Adipocyte (in vitro differentiated cells): ENCODE measurements at regions not wholly inside any gene's neighbourhood (a gene's known extent, or its start where the extent isn't known, plus 50 kb on each side); places are given as distances from the start of the nearest gene placed in this dataset.

Source experiments
- DNase-seq: peaks from one replicate; pipeline ENCODE4 v3.0.0-alpha.2; 2015; ENCODE audit warnings: low read depth
- H3K27me3 ChIP-seq: replicated peaks from 2 replicates; pipeline ENCODE4 v1.7.0; 2013; ENCODE audit warnings: mild to moderate bottlenecking, low read length, moderate library complexity; ENCODE audit not compliant: control insufficient read depth, insufficient read depth
- H3K36me3 ChIP-seq: 2 replicates; pipeline ENCODE4 v1.7.0; 2013; ENCODE audit warnings: low read length, mild to moderate bottlenecking, moderate library complexity; ENCODE audit not compliant: control insufficient read depth, insufficient read depth, severe bottlenecking
- H3K4me1 ChIP-seq: 2 replicates; pipeline ENCODE4 v1.7.0; 2013; ENCODE audit warnings: mild to moderate bottlenecking, low read length, moderate library complexity; ENCODE audit not compliant: control insufficient read depth, insufficient read depth
- H3K4me3 ChIP-seq: 2 replicates; pipeline ENCODE4 v1.7.0; 2013; ENCODE audit warnings: mild to moderate bottlenecking, low read length, moderate library complexity
- H3K9ac ChIP-seq: 2 replicates; pipeline ENCODE4 v1.7.0; 2013; ENCODE audit warnings: mild to moderate bottlenecking, low read length, moderate library complexity
- H3K9me3 ChIP-seq: 2 replicates; pipeline ENCODE4 v1.7.0; 2013; ENCODE audit warnings: mild to moderate bottlenecking, low read length, moderate library complexity; ENCODE audit not compliant: control insufficient read depth

DNA sequence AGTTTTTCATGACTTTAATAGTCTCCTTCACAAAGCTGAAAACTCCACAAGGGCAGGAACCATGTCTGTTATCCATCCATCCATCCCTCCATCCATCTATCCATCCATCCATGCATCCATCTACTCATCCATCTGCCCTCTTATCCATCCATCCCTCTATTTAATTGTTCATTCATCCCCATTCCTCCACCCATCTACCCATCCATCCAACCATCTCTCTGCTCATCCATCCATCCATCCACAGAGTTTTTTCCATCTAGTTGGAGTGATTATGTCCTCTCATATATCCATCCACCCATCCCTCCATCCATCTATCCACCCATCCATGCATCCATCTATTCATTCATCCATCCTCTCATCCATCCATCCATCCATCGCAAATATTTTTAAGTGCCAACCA lies 237.9 kb downstream of the EMX2 start:
- Histone ChIP-seq H3K36me3 (no peaks in the 10 kb centered on the region), H3K9ac (no peak overlapping the region), H3K9me3 (no peaks in the 10 kb centered on the region), H3K4me1 (peaks cover 5% of the 10 kb centered on the region), H3K27me3 (peaks cover 19% of the 10 kb centered on the region), H3K4me3 (no peak overlapping the region)
- DNase-seq, result no peak

DNA sequence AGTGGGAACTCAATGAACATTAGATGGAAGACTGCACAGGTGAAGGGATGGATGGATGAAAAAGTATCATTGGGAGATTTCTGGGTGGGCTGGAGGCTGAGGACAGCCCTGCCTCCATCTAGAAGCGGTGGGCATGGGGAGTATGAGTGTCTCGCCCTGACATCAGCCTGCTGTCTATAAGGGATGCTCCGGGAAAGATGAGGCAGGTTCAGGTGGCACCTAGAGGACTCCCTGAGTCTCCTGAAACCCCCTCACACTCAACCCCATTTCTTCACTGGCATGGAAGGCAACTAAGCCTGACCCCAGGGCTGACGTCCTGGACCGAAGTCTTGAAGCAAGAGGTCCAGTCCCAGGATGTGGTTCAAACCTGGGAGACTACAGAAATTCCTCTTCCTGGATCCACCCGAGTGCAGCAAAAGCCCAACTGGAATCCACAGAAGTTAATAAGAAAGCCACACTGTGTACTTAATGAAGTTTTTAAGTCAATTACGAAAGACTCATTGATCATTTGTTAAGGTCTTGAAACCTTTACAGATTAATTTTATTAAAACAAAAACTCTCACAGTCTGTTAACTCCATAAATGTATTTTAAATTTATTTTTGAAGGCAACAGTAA lies 238.8 kb downstream of the EMX2 start:
- Histone ChIP-seq H3K4me1 (peaks cover 5% of the 10 kb centered on the region), H3K9me3 (no peaks in the 10 kb centered on the region), H3K36me3 (no peaks in the 10 kb centered on the region), H3K9ac (no peak overlapping the region), H3K4me3 (no peak overlapping the region), H3K27me3 (peaks cover 19% of the 10 kb centered on the region)
- DNase-seq, result no peak

DNA sequence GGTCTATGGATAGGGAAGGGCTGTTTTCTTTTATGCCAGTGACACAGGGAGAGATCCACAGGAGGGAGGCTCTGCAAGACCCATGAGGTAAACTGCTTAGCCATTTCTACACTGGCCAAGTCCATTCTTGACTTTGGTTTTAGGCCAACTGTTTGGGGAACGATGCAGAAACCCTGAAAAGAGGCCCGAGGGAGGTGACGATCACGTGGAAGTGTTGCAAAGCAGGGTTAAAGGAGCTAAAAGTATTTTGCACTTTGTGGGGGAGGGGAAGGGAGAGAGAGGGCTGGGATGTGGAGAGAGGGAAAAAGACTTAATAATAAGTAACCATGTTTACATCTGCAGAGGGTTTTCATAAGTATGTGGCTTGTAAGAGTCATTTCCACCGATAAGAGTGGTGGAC lies 239.7 kb downstream of the EMX2 start:
- DNase-seq, result no peak
- no peaks in the 10 kb centered on the region for H3K9me3 ChIP-seq

DNA sequence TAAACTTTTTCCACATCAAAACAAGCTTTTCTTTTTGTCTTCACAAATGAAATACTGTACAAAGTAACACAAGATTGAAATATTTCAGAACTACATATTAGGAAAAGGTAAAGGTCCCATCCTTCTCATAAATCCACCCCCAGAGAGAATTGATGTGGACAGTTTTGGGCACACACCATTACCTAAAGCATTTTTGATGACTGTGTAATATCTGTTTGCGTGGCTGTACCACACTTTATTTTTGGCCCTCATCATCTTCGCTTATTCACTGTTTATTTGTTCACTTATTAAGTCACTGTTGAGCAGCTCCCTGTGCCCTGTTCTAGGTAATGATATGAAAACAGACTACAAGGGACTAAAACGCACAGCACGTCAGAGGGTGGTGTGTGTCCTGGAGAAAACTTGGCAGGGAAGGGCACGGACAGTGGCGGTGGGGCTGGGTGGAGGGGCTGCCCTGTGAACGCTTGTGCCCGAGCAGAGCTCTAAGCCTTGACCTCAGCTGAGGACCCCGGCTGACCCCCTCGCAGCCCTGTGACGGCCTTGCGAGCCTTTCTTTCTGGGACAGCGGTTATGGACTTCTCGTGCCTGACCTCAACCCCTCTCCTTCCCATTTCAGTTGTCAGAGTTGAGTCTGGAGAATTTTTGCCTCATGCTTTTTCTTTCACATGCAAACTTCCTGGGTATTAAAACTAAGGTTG lies 241.3 kb downstream of the EMX2 start:
- Histone ChIP-seq H3K27me3 (peaks cover 11% of the 10 kb centered on the region), H3K4me3 (no peak overlapping the region), H3K9ac (no peak overlapping the region), H3K9me3 (no peaks in the 10 kb centered on the region), H3K36me3 (no peaks in the 10 kb centered on the region), H3K4me1 (peaks cover 5% of the 10 kb centered on the region)
- DNase-seq, result no peak

More for the DNA sequence above, 239.7 kb downstream of the EMX2 start:
- Histone ChIP-seq H3K4me1 (peaks cover 5% of the 10 kb centered on the region), H3K4me3 (no peak overlapping the region), H3K9ac (no peak overlapping the region), H3K36me3 (no peaks in the 10 kb centered on the region), H3K27me3 (peaks cover 15% of the 10 kb centered on the region)

DNA sequence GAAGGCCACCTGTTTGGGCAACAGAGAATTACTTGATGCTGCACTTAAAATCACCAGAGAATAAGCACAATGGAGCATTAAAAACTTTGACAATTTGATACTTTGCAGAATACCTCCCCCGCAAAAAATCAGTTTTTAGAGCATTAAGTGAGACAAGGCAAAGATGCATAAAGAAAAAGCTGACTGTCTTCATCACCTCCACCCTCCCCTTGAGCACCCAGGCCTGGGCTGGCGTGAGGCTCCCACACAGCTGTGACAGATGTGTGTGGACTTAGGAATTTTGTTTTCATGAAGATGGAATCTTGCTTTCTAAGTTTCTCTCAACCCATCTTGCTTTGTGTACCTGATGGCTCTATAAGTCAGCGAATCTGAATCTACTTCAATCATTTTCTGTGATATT lies 242.2 kb downstream of the EMX2 start:
- DNase-seq, result no peak
- H3K4me1 ChIP-seq, result peaks cover 5% of the 10 kb centered on the region
- H3K9ac ChIP-seq, result no peak overlapping the region
- H3K9me3 ChIP-seq, result no peaks in the 10 kb centered on the region
- H3K27me3 ChIP-seq, result peaks cover 16% of the 10 kb centered on the region
- no peak overlapping the region for H3K4me3 ChIP-seq
- no peaks in the 10 kb centered on the region for H3K36me3 ChIP-seq

DNA sequence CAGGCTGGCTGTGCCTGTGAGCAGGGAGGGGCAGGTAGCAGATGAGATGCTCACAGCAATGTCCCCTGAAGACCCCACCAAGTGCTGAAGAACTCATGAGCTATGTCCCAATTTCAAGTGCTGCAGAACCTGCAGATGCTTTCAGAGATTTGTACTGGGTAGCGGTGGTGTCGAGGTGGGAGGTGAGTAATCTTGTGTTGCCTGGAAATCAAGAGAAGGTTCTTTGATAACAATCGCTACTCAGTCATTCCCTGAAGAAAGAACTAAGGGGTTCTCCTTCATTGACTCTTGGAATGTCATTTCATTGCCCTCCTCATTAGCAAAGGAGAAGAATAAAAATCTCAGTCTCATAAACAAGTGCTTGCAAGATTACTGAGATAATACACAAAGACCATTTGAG lies 246.4 kb downstream of the EMX2 start:
- no peaks in the 10 kb centered on the region for H3K9me3 ChIP-seq
- no peak for DNase-seq
- no peak overlapping the region for H3K4me3 ChIP-seq
- no peaks in the 10 kb centered on the region for H3K4me1 ChIP-seq
- no peak overlapping the region for H3K9ac ChIP-seq
- no peaks in the 10 kb centered on the region for H3K36me3 ChIP-seq
- peaks cover 48% of the 10 kb centered on the region for H3K27me3 ChIP-seq

DNA sequence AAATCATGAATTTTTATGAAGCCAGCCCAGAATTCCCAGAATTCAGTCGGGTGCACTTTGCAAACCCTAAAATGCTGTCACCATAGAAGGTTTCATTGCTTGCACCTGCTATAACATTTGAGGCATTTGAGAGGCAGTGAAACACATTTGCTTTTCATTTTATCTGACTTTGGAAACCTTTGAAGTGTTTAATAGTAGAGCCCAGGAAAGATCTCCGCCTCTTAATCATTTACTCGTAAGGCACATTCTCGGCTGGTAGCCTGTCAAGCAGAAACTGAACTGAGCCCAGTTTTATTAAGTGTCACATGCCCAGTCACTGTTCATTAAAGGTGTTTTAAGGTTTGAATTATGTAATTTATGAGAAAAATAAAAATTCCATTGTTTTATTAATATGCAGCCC lies 247.6 kb downstream of the EMX2 start:
- DNase-seq, result no peak
- no peak overlapping the region for H3K4me3 ChIP-seq
- H3K4me1 ChIP-seq, result no peaks in the 10 kb centered on the region
- no peak overlapping the region for H3K9ac ChIP-seq
- H3K9me3 ChIP-seq, result no peaks in the 10 kb centered on the region
- no peaks in the 10 kb centered on the region for H3K36me3 ChIP-seq
- peaks cover 57% of the 10 kb centered on the region for H3K27me3 ChIP-seq

DNA sequence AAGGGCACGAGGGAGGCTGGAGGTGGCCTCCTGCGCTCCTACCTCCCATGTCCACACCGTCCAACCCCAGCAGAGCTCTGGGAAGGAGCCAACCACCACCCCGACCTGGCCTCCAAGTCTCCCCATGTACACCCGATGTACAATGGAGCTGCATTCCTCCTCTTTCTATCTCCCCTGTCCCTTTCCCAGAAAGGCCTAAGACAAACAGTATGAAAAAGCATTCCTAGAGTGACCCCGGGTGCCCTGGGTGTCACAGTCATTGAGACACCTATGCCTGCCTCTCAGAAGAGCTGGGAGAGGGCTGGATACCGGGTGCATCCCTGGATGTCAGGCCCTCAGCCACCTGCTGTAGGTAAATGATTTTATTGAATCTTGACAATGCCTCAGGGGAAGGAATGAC lies 248.1 kb downstream of the EMX2 start:
- H3K9ac ChIP-seq, result no peak overlapping the region
- no peaks in the 10 kb centered on the region for H3K36me3 ChIP-seq
- H3K4me3 ChIP-seq, result no peak overlapping the region
- H3K4me1 ChIP-seq, result no peaks in the 10 kb centered on the region
- H3K27me3 ChIP-seq, result peaks cover 61% of the 10 kb centered on the region
- no peak for DNase-seq
- H3K9me3 ChIP-seq, result no peaks in the 10 kb centered on the region

DNA sequence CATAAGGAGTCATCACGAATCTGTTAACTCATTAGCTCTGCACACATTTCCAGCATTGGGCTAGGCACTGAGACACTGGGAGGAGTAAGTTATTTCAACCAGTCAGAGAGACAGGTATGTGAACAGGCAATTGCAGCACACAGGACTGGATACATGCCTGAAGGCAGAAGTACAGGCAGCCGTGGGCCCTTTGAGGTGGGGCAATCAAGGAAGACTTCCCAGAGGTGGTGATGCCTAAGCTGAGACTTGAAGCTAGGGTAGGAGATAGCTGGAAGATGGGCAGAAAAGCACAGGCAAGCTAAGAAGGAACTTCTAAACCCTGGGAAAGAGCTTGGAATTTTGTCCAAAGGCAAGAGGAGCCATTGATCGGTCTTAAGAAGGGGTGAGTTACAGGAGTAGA lies 249.7 kb downstream of the EMX2 start:
- Histone ChIP-seq H3K9ac (no peak overlapping the region), H3K4me3 (no peak overlapping the region), H3K4me1 (peaks cover under 1% of the 10 kb centered on the region), H3K9me3 (no peaks in the 10 kb centered on the region), H3K27me3 (peaks cover 71% of the 10 kb centered on the region), H3K36me3 (no peaks in the 10 kb centered on the region)
- no peak for DNase-seq

DNA sequence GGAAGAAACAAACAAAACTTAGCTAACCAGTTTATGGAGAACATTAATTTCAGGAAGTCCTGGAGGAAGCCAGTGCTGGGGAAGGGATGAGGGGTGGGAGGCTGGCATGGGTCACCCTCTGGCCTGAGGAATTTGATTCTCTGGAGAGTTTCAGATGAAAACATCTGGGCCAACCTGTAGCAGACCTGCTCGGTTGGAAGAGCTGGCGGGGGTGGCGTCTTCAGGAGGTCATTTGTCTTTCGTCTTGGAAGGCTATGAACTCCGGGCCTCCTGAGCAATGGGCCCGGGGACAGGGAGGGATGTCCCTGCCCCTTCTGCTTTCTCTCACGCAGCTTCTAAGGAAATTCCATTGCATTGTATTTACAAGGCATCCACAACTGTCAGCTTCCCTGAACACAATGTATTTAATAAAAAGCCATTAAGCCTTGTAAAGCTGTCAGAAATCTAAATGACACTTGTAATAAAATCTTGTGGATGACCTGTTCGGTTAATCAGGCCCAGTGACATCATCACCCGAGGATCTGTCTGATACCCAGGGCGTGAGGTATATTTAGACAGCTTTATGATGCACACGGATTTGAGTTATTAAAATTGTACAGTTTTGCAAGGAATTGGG lies 250.5 kb downstream of the RAB11FIP2 start:
- Histone ChIP-seq H3K27me3 (peaks cover 67% of the 10 kb centered on the region), H3K9ac (no peak overlapping the region), H3K4me1 (peaks cover 5% of the 10 kb centered on the region), H3K4me3 (no peak overlapping the region), H3K36me3 (no peaks in the 10 kb centered on the region), H3K9me3 (no peaks in the 10 kb centered on the region)
- DNase-seq, result no peak

DNA sequence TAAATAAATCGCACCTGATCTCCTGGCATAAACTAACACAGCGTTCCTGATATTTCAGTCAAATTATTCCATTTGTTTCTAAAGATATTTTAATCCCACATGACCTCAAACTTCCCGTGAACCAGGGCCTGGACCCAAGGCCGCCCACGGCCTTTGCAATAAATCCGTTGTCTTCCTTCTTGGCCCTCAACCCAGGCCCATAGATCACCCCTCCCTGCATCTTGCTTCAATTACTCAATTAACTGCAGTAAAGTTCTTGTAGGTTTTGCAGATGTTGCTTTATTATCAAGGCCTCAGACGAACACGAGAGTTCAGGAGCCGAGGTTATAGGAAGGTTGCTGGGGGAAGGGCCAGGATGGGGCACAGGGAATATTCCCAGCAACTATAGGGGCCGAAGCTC lies 249.4 kb downstream of the RAB11FIP2 start:
- Histone ChIP-seq H3K9ac (no peak overlapping the region), H3K9me3 (no peaks in the 10 kb centered on the region), H3K36me3 (no peaks in the 10 kb centered on the region), H3K27me3 (peaks cover 63% of the 10 kb centered on the region), H3K4me1 (peaks cover 5% of the 10 kb centered on the region), H3K4me3 (no peak overlapping the region)
- DNase-seq, result no peak
